NCI-H226 (cell line): ENCODE measurements at regions not wholly inside any gene's neighbourhood (a gene's known extent, or its start where the extent isn't known, plus 50 kb on each side); places are given as distances from the start of the nearest gene placed in this dataset.

ENCODE experiments used
- DNase-seq: peaks from one replicate; pipeline ENCODE4 v3.0.0-alpha.2; 2015

DNA sequence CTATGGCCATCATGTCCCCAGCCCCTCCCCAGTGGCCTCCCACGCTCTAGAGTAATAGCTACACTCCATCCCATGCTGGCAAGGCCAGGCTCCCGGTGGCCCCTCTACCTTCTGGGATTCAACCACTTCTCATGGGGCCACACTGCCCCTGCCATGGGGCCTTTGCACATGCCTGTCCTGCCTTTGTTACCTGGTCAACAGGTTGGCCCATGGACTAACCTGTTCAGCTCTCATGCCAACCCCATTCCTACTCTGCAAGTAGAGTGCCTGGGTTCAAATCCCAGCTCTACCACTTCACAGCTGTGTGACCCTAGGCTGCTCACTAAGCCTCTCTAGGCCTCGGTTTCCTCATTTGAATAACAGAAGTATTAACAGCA, 98.5 kb downstream of the RFLNA start:
- no peak for DNase-seq

DNA sequence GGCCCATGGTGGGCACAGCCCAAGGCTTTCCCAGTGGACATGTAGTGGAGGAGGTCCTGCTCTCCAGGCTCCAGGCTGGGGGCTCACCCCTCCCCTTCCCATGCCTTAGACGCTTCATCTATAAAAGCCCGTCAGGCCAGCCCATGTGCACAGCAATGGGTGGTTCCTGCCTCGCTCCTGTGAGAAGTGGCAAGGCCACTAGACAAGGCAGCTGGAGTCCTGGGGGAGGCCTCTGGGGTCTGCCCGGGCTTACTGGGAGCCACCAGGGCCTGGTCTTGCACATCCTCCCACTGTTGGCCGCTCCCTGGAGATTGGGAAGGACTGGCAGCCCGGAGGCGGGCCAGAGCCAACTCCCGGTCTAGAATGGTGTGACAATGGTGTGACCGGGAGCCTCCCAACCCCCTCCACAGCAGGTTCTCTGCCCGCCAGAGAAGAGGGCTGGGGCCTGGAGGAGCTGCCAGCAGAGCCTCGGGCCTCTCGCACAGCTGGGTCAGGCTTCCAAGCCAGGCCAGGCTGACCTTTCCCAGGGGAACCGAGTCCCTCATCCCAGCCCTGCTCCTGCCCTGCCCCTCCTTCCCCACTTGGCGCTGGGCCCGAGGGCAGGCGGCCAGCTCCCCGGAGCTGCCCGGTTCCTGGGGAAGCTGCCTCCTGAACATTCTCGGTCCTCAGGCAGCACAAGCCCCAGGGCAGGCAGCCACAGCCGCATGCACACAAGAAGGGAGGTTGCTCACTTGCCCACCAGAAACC, 97.9 kb downstream of the RFLNA start:
- peak; percentile 70 for DNase-seq

DNA sequence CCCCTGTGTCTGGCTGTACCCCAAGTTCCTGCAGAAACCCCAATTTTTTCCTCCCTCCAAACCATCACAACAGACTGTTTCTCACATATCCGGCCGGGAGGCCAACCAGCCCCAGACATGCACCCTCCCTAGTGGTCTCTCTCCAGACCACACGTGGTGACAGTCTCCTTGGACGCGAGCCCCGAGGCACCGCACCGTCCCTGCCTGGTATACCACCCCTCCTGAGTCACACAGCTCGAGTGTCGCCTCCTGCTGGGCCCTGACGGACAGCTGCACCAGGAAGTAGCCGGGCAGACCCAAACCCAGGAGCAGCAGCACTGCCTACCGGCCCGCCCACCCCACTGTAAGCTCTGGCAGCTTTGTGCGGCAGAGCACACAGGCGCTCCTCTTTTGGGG, 97.4 kb downstream of the RFLNA start:
- no peak for DNase-seq

DNA sequence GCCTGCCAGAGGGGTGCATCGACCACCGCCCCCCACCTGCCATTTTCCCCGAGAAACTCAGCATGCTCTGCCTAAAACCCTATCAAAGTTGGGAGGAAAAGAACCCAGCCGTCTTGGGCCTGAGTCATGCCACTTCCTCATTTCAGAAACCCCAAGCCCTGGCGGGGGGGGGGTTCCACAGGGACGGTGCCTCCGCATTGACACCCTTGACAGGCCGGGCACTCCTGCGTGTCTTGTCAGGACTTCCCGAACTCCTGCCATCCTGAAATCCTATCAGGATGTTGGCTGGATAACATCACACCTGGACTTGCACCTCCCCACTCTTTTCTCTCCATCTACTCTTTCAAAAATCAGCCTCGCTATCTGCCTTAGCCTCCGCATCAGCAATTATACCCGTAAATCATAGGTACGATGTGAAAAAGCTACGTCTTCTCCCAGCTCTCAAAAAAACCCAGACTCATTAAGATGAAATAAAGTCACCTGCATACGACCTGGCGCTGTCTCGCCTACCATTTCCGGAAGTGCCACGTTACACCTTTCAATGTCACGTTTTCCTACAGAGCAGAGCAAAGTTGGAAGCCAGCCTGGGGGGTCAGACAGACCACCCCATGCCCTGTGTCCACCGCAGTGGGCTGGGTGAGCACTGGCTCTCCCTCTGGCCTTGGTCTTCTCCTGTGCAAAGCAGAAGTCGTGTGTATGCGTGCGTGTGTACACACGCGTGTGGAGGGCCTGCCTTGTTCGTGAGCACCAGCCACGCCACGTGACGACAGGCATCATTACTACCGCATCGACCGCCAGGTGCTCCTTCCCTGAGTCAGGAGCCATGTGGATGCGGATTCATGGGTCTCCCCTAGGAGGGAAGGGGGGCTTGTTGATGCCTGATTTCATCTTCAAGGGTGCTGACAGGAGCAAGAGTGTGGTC, 96.7 kb downstream of the RFLNA start:
- DNase-seq = peak; percentile 65

DNA sequence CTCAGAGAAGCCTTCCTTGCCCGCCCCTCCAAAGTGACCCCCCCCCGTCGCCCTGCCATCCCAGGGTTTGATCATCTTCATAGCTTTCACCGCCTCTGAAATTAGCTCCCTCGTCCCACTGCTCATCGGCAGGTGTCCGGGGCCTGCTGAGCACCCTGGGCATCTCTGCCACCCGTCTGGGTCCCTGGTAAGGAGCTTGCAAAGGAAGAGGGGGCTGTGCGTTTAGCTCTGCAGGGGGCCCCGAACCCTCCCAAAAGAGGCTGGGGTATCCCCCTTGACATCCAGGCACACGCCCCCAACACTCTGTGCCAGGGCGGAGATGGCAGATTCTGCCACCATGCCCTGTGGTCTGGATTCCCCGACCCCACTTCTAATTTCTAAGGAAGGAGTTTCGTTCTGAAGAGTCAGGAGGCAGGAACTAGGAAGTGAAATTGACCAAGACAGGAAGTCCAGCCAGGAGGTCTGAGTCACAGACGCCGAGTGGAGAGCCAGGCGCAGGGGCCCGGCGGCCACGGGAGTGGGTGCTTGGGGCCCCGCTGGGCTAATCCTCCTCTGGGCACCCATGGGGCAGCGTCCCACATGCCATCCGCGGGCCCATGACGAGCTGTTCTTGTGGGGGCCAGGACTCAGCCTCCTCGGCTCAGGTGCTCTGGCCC, 95.7 kb downstream of the RFLNA start:
- peak; percentile 84 for DNase-seq

DNA sequence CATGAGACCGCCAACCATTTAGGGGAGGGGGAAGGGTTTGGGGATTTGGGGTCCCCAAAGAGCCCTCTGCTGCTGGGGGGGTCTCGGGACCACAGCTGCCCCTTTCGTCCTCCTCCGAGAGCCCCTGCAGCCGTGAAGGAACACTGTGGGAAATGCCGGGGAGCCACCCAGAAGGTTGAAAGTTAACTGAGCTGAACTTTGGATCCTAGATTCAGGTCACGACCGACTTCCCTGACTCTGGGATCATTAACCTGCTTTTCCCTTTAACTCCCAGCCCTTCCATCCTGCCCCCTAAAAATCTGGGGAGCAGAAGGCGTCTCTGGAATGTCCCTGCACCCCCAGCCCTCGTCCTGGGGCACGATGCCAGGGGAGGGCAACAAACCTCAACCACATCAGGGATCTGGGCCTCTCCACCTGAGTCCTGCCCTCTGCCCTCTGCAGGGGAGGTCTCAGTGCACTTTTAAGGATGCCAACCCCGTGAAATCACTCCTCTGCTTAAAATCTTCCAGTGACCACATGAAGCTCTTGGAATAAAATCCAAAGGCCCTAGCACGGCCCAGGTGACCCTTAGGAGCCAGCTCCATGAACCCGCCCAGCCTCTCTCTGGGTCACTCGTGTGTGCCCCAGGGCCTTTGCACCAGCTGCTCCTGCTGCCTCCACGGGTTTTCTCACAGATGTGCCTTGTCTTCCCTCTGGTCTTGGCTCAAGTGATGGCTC, 95.0 kb downstream of the RFLNA start:
- peak; percentile 32 for DNase-seq

DNA sequence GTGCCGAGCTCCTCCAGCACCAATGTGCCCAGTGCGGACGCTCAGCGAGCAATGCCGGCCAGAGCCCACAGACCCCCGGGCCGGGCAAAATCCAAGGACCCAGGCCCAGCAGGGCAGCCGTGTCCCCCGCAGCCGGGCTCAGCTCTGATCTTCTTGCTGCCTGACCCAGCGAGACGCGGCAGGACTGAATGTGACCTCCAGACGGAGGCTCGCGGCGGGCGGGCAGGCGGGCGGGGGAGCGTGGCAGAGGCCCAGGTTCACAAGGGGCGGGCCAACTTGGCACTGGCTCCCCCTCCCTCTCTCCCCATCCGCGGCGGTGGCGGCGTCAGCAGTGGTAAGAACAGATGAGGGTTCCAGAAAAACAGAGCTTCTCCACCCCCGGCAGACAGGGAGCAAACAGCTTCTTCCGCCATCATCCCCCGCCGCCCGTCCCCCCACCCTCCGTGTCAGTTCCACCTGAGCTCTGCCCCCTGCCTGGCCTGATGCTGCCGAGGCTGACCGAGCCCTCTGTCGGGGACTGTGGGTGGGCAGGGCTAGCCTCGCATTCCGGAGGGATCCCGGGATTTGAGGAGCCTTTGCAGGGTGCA, 94.3 kb downstream of the RFLNA start:
- peak; percentile 87 for DNase-seq

DNA sequence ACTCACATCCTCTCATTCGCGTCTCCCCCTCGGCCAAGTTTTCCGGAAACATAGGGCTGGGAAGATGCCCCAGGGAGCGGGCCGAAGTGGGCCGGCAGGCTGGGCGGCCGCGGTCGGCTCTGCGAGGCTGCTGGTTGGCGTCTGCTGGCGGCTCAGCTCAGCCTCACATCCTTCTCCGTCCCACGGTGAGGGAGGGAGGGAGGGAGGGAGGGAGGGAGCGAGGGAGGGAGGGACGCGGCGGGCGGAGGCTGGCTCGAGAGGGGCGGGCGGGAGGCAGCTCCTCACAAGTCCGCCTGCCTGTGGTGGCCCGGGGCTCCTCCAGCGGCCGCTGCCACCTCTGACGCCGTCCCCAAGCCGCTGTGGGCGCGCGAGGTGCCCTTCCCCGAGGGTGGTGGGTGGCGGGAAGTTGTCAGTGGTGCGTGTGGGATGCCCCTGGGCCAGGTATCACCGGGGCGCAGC, 93.8 kb downstream of the RFLNA start:
- DNase-seq = peak; percentile 73

DNA sequence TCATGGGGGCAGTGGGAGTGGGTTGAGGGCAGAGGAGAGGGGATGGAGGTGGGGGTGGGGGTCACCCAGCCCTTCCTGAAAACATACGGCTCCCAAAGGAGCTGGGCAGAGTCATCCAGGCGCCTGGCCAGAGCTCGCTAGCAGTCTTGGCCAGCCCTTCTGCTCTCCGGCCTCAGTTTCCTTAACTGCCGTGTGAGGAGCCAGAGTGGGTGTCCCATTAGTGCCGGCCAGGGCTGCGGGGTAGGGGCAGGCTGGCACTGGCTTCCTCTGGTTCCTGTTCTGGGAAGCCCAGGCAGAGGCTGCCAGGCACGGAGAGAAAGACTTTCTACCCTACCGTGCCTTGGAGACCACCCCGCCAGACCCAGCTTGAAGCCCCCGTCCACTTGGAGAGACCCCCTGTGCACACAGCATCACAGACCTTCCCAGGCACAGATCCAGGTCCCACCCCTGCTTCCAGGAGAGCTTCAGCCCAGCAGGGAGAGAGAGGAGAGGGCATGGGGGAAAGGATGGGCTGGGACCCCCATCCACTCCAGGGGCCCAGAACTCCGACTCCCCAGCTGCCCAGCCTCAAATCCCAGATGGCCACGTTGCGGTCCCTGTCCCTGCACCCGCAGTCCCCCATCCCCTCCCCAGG, 93.3 kb downstream of the RFLNA start:
- no peak for DNase-seq

DNA sequence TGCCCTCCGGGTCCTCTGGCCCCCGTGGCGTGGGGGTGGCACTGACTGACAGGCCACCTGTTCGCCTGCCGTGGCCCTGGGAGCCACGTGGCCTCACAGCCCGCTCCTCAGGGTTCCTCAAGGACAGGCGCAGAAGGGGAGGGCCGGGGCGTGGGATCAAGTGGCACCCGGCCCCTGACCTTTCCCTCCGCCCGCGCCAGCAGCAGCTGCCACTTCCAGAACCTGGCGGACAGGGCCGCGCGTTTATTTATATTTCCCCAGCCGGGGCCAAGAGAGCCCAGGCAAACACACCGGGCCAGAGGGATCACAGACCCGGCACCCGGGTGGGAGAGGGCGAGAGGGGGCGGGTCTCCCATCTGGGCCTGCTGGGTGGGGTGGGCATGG, 92.6 kb downstream of the RFLNA start:
- DNase-seq = no peak

DNA sequence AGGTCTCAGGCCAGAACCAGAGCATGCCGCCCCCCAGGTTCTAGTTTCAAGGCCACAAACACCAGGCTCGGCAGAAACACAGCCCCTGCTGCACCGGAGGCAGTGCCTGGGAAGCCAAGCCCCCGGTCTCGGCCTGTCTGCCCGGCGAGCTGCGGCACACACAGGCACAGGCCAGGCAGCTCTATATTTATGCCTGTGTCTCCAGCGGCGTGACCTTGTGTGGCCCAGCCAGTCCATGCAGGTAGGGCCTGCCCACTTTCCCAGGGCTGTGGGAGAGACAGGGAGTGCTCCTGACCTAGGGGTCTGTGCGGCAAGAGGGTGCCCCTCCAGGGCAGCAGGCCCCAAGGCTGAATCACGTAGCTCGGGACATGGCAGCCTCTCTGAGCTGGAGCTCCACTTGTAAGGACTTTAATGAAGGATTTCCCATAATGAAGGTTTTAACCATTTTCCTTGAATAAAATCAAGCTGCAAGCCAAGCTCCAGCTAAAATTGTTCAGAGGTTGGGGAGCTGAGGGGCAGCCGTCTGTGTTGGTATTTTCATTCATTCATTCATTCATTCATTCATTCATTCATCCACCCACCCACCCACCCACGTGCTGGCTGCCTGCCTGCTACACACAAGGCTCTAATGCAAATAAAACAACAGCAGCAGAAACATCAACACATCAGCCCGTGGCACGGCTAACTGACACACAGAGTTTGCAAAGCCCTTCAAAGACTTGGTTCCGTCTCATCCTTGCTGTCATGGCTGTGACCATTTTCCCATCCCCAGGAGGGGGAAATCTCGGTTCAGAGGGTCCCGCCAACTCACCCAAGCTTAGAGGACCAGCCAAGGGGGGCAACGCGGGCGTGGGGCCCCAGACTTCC, 92.0 kb downstream of the RFLNA start:
- DNase-seq = no peak

DNA sequence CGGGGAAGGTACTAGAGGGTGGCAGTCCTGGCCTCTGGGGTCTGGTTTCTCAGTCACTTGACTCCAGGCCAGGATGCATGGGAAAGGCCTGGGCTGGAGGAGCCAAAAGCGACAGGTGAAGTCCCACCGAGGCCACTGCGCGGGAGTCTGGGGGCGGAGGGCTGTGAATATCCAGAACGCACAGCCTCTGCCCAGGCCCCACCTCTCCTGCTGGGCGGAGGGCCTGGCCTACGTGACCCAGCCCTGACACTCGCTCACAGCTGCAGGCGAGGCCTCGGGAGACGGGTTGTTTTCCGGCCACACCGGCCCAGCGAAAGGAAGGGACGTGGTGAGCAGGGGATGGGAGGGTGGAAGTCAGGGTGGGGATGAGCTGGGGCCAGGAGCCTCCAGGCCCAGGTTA, 91.2 kb downstream of the RFLNA start:
- DNase-seq = peak; percentile 57

DNA sequence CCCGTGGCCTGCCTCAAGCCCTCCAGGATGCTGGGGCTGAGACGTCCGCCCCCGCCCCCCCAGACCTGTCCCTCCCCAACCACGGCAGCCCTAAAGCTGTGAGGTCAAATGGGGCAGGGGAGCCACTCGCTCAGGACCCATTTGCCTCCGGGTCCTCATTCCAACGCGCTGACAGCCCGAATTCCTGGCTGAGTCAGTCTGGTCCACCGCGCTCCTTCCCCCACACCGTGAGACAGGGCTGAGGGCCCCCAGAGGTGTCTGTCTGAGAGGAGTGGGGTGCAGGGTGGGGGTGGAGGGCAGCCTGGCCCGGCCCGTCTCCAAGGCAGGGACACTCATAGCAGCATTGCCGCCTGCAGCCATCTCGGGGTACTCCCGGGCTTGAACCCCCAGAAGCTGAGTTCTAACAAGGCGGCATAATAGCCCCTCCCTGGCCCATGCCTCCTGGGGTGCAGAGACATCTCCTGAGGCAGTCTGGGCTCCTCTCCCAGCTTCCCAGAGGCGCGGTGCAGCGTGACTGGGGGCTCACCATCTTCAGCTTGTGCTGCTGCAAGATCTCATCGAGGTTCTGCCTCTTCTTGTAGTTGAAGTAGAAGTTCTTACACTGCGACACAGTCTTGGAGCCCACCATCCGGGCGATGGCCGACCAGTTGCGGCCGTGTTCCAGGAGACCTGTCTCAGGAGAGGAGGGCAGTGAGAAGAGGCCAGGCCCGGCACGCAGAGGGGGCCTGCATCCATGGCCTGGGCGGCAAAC, 90.5 kb downstream of the RFLNA start:
- DNase-seq = peak; percentile 95

DNA sequence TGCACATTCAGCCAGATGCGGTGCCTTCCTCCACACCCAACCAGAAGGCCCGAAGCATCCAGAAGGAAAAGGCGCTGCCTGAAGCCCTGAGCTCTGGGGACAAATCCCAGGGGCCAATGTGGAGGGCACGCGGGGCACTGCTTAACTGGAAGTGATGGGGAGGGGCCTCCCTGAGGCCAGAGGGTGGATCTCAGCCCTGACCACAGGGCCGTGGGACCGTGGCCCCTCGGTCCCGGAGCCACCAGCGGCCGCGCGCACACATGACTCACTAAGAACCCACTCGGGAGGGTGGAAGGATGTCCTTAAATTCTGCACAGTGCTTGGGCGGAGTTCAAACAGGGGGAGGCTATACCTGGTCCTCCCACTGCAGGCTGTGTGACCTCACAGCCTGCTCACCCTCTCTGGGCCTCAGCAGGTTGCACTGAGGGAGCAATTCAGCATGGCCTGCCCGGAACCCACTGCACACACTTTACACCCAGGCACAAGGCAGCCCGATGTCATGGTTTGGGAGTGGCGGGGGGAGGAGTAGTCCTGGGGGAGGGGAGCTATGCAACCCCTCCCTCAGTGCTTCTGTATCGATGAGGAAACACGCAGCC, 89.5 kb downstream of the RFLNA start:
- no peak for DNase-seq

DNA sequence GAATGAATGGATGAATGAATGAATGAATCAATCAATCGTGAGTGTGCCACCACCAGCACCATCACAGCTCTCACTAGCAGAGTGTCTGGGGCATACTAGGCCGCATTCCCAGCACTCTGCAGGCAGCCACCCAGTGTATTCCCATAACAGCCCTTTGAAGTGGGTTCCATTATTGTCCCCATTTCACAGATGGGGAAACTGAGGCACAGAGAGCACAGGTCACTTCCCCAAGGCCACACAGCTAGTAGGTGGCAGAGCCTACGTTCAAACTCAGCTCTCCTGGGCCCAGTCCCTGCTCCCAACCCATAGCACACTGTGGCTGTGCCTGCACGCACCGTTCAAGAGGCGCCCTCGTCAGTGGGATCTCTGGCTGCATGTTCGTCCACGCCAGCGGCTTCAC, 88.1 kb downstream of the RFLNA start:
- no peak for DNase-seq

DNA sequence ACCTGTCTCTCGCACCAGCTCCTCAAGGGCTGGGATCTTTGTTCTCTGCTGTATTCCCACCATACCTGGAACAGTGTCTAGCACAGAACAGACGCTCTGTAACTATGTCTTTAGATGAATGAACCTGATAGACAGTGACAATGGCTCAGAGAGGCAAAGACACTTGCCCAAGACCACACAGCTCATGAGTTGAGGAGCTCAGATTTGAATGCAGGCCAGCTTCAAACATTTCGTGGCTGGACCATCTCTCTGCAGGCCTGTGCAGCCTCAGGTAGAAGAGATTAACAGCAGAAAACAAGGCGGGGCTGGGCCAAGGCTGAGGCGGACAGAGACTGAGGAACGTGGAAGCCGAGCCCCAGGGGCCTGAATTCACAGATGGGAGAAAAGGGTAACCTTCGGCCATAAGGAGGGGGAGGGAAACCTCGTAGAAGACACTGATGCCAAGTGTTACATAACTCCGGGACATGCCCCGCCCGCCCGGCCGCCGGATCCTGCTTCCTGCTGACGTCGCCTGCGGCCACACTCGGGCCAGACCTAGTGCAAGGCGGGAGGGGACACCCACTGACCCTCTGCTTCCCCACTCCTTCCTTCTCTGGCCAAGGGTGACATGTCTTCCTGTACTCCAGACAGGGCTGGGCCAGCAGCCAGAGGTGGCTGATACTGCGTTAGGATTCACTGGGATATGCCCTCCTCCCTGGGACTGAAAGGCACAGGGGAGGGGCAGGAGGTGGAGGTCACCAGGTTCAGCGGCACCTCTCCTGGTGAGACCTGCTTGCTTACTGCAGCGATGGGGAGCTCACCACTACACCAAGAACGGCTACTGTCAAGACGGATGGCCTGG, 86.8 kb downstream of the RFLNA start:
- DNase-seq = peak; percentile 82

DNA sequence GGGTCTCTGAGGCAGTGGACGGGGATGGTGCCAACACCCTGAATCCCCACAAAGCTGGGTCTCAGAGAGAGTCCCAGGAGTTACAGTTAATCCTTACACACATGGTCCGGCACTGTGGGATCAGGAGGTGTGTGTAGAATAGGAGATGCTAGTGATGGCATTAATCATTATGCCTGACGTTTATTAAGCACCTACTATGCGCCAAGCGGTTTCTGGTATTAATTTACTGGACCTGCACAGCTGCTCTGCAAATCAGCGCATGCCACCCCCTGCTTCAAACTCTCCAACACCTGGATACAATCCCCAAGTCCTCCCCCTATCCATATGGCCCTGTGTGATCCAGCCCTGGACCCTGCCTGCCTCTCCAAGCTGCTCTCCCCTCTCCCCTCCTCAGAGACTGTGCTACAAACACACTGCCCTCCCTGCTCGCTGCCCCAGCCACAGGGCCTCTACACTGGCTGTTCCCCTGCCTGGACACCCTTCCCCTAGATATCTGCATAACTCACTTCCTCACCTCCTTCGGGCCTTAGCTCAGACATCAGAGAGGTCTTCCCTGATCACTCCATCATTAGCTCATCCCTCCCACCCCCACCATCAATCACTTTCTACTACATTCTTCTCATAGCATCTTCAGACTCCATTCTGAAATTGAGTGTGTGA, 86.0 kb downstream of the RFLNA start:
- DNase-seq = peak; percentile 52
